Germinal center (tissue), 1 donor: ENCODE measurements at regions not wholly inside any gene's neighbourhood (a gene's known extent, or its start where the extent isn't known, plus 50 kb on each side); places are given as distances from the start of the nearest gene placed in this dataset.

ENCODE experiments used
- DNase-seq: peaks from one replicate; pipeline ENCODE4 v3.0.0; 2012; ENCODE audit warnings: mixed read lengths, low spot score

DNA sequence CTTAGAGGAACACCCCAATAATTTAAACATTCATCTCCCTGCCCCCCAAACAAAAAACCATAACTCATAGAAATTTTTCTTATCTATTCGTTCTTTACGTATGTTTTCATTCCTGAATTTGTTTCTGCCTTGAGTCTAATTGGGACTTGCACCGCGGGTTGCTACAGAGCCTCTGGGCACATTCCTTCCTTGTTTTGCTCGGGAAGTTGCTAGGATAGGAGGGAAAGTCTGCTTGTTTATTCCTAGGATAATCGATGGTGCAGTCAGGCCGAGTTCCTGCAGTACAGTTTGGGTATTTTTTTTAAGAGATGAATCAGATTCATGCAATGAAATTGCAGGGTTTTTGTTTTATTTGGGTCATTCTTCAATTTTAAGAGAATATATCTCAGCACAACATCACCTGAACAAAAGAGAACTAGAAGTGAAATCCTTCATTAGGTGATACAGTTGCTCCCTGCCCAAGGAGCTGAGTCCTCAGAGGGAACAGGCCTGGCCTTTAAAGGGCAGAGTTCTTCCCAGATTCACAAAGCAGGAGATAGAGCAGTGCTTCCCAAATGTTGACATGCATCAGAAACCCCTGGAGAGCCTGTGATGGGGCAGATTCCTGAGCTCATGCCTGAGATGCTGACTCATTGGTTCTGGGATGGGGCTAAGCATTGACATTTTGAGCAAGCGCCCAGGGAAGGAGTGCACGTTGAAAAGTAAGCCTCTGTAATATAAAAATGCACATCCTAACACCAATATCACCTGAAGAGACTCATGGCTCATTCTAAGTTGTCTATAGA is 114.9 kb upstream of the FAM9B start:
- no peak for DNase-seq

DNA sequence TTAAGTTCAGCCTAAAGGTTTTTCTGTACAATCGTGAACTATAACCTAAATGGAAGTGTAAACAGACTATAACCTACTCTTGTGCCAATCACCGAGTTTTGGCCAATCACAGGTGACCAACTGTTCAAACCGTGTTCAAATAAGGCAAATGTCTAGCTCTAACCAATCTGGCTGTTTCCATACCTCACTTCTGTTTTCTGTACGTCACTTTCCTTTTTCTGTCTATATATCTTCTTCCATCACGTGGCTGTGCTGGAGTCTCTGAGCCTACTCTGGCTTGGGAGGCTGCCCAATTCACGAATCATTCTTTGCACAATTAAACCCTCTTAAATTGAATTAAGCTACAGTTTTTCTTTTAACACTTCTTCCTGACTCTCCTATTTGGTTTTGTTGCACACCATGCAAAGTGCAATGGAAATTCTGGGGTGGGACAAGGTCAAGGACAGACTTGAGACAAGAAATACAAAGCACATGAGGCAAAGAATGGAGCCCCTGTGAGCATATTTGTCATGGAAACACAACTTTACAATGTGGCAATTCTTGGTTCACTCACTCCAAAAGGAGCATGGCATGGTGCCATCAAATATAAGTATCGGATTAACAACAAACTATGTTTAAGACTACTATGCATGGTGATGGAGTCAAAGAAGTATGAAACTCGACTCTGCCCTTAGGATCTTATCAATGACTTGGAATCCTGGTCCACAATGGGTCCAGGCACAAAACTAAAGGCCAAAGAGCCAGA is 115.7 kb upstream of the FAM9B start:
- no peak for DNase-seq

DNA sequence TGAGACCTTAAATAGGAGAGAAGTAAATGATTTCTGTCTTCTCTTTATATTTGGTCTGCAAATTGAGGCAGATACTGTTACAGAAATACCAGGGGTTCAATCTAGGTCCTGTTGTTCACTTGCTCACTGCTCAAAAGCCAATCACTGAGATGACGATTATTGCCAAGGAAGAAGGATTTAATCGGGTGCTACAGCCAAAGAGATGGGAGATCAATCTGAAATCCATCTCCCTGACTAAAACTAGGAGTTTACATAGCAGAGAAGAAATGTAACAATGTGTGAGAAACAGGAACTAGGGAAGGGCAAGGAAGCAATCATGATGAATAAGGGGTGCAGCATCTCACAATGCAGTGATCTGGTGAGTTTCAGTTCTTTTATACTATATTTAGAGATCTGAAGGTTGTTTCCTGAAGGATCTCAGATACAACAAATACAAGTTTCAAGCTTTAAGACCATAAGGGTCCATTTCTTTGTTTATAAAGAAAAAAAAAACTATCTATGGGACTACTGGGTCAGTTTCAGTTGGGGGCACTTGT is 117.9 kb upstream of the FAM9B start:
- no peak for DNase-seq

- no peak for DNase-seq
Observed at GRCh38 chrX:9153300-9153699, 119.4 kb upstream of the FAM9B start.

GRCh38 chrX:9158611-9159010 is 124.7 kb upstream of the FAM9B start:
- DNase-seq = no peak

GRCh38 chrX:9160698-9161329 is 126.9 kb upstream of the FAM9B start:
- DNase-seq = no peak

- DNase-seq = no peak
Observed at GRCh38 chrX:9162698-9163097, 128.8 kb upstream of the FAM9B start.

- DNase-seq = no peak
Observed at GRCh38 chrX:9163214-9163709, 129.3 kb upstream of the FAM9B start.

- DNase-seq = no peak
Observed at GRCh38 chrX:9164086-9164485, 130.2 kb upstream of the FAM9B start.

GRCh38 chrX:9164533-9165426 is 130.9 kb upstream of the FAM9B start:
- DNase-seq = no peak

GRCh38 chrX:9166584-9166944 is 132.6 kb upstream of the FAM9B start:
- DNase-seq = no peak

- DNase-seq = no peak
Observed at GRCh38 chrX:9171841-9172463, 138.0 kb upstream of the FAM9B start.

DNA sequence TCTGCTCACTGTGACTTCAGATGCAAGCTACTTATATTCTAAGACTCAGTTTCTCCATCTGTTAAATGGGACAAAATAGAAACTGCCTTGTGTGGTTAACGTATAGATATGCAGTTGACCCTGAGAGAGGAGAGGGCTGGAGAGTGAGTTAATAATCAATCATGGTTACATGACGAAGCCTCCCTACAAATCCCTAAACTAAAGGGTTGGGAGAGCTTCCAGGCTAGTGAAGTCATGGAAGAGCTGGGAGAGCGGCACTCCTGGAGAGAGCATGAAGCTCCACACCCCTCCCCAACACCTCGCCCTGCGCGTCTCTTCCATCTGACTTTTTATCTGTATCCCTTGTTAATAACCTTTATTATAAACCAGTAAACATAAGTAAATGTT is 138.5 kb upstream of the FAM9B start:
- no peak for DNase-seq

DNA sequence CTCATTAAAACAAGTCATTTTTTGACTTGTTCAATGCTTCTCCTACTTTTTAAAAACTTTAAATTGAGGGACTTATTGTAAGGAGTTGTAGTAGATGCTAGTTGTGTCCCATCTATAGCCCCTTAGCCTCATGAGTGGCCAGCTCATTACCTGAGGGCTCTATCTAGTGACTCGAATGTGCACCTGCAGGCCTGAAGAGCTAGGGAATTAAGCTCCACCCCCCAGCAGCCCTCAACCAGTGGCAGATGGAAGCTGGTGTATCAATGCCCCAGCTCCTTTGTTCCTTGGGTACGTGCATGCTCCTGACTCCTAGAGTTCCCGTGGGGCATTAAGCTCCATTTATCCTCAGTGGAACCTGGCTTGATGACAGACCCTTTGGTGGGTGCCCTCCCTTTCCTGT is 146.7 kb upstream of the FAM9B start:
- DNase-seq = no peak

- no peak for DNase-seq
Observed at GRCh38 chrX:9182041-9182440, 148.1 kb upstream of the FAM9B start.

- no peak for DNase-seq
Observed at GRCh38 chrX:9183481-9183880, 149.6 kb upstream of the FAM9B start.

GRCh38 chrX:9184211-9184610 is 150.3 kb upstream of the FAM9B start:
- no peak for DNase-seq

DNA sequence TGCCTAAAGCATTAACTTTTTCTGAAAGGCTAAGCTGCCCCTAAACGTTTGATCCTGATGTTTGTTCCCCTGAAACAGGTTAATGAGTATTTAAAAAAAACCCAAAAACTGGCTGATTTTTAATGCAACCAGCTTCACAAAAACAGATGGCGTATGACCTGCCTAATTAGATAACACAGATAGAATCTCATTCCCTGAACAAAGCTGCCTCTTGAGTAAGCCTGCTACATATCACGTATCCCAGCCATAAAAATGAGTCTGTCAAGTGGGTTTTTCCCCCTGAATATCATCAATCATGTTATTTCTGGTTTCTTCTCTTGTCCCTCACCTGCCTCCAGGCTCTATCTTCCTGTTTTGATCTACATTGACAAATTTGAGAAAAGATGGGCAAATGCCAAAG is 154.2 kb upstream of the FAM9B start:
- DNase-seq = no peak

DNA sequence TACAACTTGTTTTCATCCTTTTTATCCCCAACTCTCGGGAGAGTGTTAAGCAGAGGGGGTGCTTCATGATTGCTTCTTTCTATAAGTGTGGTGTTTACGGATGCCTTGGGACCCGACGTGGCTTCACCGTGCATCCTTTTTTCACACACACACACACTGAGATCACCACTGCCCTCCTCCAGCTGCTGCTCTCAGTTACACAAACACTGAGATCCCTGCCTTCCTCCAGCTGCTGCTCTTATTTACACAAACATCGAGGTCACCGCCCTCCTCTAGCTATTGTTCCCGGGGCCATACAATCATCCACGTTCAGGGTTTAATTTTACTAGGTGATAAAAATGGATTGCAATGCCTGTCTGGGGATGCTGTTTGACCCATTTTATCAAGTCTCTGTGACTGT is 155.4 kb upstream of the FAM9B start:
- DNase-seq = no peak

DNA sequence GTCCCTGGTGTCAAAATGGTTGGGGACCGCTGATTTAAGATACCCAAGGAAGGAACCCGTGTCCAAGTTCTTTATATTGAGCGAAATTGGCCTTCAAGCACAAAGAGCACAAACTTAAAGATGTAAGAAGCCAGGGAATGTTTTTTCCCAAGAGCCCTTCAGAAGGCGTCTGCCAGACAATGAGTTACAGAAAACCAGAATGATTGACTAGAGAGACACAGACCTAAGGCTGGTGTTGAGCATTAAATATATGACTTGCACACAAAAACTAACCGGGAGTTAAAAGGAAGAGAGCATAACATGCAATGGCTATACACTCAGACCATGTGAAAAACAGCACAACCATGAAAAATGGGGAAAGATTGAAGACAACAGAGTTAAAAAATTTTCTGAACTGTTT is 157.5 kb upstream of the FAM9B start:
- DNase-seq = no peak

DNA sequence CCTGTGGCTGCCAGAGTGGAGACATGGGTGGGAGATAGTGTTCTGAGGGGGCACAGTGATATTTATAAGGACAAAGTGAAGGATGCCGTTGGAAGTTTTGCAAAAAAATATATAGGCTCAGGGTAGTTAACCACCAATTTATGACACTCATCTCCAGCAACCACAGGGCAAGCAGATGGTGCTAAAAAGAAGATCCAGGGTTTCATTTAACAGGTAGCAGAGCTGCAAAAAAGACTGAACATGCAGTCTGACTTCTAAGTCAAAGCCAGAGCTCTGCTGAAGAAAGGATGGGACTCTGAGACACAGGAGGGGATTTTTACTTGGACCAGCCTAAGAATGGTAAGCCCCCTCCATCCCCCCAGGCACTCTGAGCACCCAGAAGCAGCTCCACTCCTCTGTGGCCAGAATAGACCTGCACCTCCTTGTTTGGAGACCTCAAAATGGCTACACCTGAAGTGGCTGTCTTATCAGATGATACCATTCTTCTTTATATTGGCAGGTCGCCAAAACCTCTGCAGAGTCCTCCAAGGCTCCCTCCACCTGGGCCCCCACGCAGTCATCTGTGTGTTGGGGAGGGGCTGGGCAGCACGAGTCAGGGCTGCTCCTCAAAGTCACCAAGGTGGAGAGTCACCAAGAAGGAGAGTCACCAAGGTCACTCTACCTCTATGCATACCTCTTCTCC is 161.4 kb upstream of the FAM9B start:
- DNase-seq = no peak
